ENCODE measurements at regions not wholly inside any gene's neighbourhood (a gene's known extent, or its start where the extent isn't known, plus 50 kb on each side); places are given as distances from the start of the nearest gene placed in this dataset.

GRCh38 chr5:97443740-97444139 lies 260.7 kb upstream of the RIOK2 start:
- Histone ChIP-seq H3K4me1 (ENCODE audit: control insufficient read depth in 1 of 2, insufficient read depth in 2 of 2, low read length in 2 of 2) (no peaks in the 10 kb centered on the region), H3K27me3 (ENCODE audit: low read depth, low read length) (no peaks in the 10 kb centered on the region), H3K4me3 (ENCODE audit: low read depth in 1 of 2, low read length in 2 of 2) (no peak overlapping the region), H3K36me3 (ENCODE audit: control insufficient read depth in 1 of 2, insufficient read depth in 2 of 2, low read length in 2 of 2) (no peaks in the 10 kb centered on the region), H3K9me3 (ENCODE audit: control insufficient read depth in 1 of 2, low read length in 2 of 2) (peaks cover 0 to 26% of the 10 kb centered on the region in 2 donors), H3K27ac (ENCODE audit: low read length) (no peak overlapping the region)

DNA sequence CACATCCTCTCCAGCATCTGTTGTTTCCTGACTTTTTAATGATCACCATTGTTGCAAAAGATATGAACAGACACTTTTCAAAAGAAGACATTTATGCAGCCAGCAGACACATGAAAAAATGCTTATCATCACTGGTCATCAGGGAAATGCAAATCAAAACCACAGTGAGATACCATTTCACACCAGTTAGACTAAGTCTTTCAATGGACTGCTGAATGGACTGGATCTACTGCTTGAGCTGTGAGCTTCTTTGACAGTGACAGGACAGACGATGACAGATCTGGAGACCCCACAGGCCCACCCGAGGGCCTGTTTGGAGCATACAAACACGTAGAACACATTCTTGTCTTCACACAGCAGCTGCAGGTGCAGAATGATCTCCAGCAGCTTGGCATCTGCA lies 266.1 kb upstream of the RIOK2 start:
- Histone ChIP-seq H3K4me3 (ENCODE audit: low read depth in 1 of 2, low read length in 2 of 2) (no peak overlapping the region), H3K27ac (ENCODE audit: low read length) (no peak overlapping the region), H3K27me3 (ENCODE audit: low read depth, low read length) (no peaks in the 10 kb centered on the region)

GRCh38 chr5:97452646-97453045 lies 269.6 kb upstream of the RIOK2 start:
- Histone ChIP-seq H3K9me3 (ENCODE audit: control insufficient read depth in 1 of 2, low read length in 2 of 2) (no peaks in the 10 kb centered on the region), H3K27me3 (ENCODE audit: low read depth, low read length) (no peaks in the 10 kb centered on the region), H3K4me1 (ENCODE audit: control insufficient read depth in 1 of 2, insufficient read depth in 2 of 2, low read length in 2 of 2) (no peaks in the 10 kb centered on the region)

More for the DNA sequence above, 266.1 kb upstream of the RIOK2 start:
- Histone ChIP-seq H3K4me1 (ENCODE audit: control insufficient read depth in 1 of 2, insufficient read depth in 2 of 2, low read length in 2 of 2) (no peaks in the 10 kb centered on the region), H3K9me3 (ENCODE audit: control insufficient read depth in 1 of 2, low read length in 2 of 2) (peaks cover 0 to 12% of the 10 kb centered on the region in 2 donors), H3K36me3 (ENCODE audit: control insufficient read depth in 1 of 2, insufficient read depth in 2 of 2, low read length in 2 of 2) (no peaks in the 10 kb centered on the region)

GRCh38 chr5:97453263-97453662 lies 270.2 kb upstream of the RIOK2 start:
- Histone ChIP-seq H3K4me1 (ENCODE audit: control insufficient read depth in 1 of 2, insufficient read depth in 2 of 2, low read length in 2 of 2) (no peaks in the 10 kb centered on the region), H3K27ac (ENCODE audit: low read length) (no peak overlapping the region), H3K4me3 (ENCODE audit: low read depth in 1 of 2, low read length in 2 of 2) (no peak overlapping the region), H3K27me3 (ENCODE audit: low read depth, low read length) (no peaks in the 10 kb centered on the region), H3K36me3 (ENCODE audit: control insufficient read depth in 1 of 2, insufficient read depth in 2 of 2, low read length in 2 of 2) (no peaks in the 10 kb centered on the region), H3K9me3 (ENCODE audit: control insufficient read depth in 1 of 2, low read length in 2 of 2) (no peaks in the 10 kb centered on the region)

More at GRCh38 chr5:97452646-97453045, 269.6 kb upstream of the RIOK2 start:
- Histone ChIP-seq H3K4me3 (ENCODE audit: low read depth in 1 of 2, low read length in 2 of 2) (no peak overlapping the region), H3K27ac (ENCODE audit: low read length) (no peak overlapping the region), H3K36me3 (ENCODE audit: control insufficient read depth in 1 of 2, insufficient read depth in 2 of 2, low read length in 2 of 2) (no peaks in the 10 kb centered on the region)

- H3K27ac ChIP-seq (ENCODE audit: low read length) = no peak overlapping the region
- no peaks in the 10 kb centered on the region for H3K4me1 ChIP-seq (ENCODE audit: control insufficient read depth in 1 of 2, insufficient read depth in 2 of 2, low read length in 2 of 2)
- no peaks in the 10 kb centered on the region for H3K9me3 ChIP-seq (ENCODE audit: control insufficient read depth in 1 of 2, low read length in 2 of 2)
- H3K36me3 ChIP-seq (ENCODE audit: control insufficient read depth in 1 of 2, insufficient read depth in 2 of 2, low read length in 2 of 2) = no peaks in the 10 kb centered on the region
- no peak overlapping the region for H3K4me3 ChIP-seq (ENCODE audit: low read depth in 1 of 2, low read length in 2 of 2)
- no peaks in the 10 kb centered on the region for H3K27me3 ChIP-seq (ENCODE audit: low read depth, low read length)
These were observed 271.0 kb upstream of the RIOK2 start for GRCh38 chr5:97454015-97454414.

GRCh38 chr5:97455996-97456395 lies 272.9 kb upstream of the RIOK2 start:
- Histone ChIP-seq H3K27me3 (ENCODE audit: low read depth, low read length) (no peaks in the 10 kb centered on the region), H3K4me1 (ENCODE audit: control insufficient read depth in 1 of 2, insufficient read depth in 2 of 2, low read length in 2 of 2) (no peaks in the 10 kb centered on the region), H3K9me3 (ENCODE audit: control insufficient read depth in 1 of 2, low read length in 2 of 2) (no peaks in the 10 kb centered on the region), H3K27ac (ENCODE audit: low read length) (no peak overlapping the region), H3K36me3 (ENCODE audit: control insufficient read depth in 1 of 2, insufficient read depth in 2 of 2, low read length in 2 of 2) (no peaks in the 10 kb centered on the region), H3K4me3 (ENCODE audit: low read depth in 1 of 2, low read length in 2 of 2) (no peak overlapping the region)

GRCh38 chr5:97458851-97459250 lies 275.8 kb upstream of the RIOK2 start:
- no peaks in the 10 kb centered on the region for H3K9me3 ChIP-seq (ENCODE audit: control insufficient read depth in 1 of 2, low read length in 2 of 2)
- H3K4me3 ChIP-seq (ENCODE audit: low read depth in 1 of 2, low read length in 2 of 2) = no peak overlapping the region
- no peaks in the 10 kb centered on the region for H3K36me3 ChIP-seq (ENCODE audit: control insufficient read depth in 1 of 2, insufficient read depth in 2 of 2, low read length in 2 of 2)
- H3K27ac ChIP-seq (ENCODE audit: low read length) = no peak overlapping the region
- no peaks in the 10 kb centered on the region for H3K27me3 ChIP-seq (ENCODE audit: low read depth, low read length)
- no peaks in the 10 kb centered on the region for H3K4me1 ChIP-seq (ENCODE audit: control insufficient read depth in 1 of 2, insufficient read depth in 2 of 2, low read length in 2 of 2)

GRCh38 chr5:97471951-97472350 lies 288.9 kb upstream of the RIOK2 start:
- Histone ChIP-seq H3K36me3 (ENCODE audit: control insufficient read depth in 1 of 2, insufficient read depth in 2 of 2, low read length in 2 of 2) (no peaks in the 10 kb centered on the region), H3K9me3 (ENCODE audit: control insufficient read depth in 1 of 2, low read length in 2 of 2) (peaks cover under 1 to 14% of the 10 kb centered on the region in 2 donors), H3K27ac (ENCODE audit: low read length) (no peak overlapping the region), H3K4me3 (ENCODE audit: low read depth in 1 of 2, low read length in 2 of 2) (no peak overlapping the region), H3K27me3 (ENCODE audit: low read depth, low read length) (no peaks in the 10 kb centered on the region), H3K4me1 (ENCODE audit: control insufficient read depth in 1 of 2, insufficient read depth in 2 of 2, low read length in 2 of 2) (no peaks in the 10 kb centered on the region)

- H3K4me3 ChIP-seq (ENCODE audit: low read depth in 1 of 2, low read length in 2 of 2) = no peak overlapping the region
- H3K27ac ChIP-seq (ENCODE audit: low read length) = no peak overlapping the region
- no peaks in the 10 kb centered on the region for H3K4me1 ChIP-seq (ENCODE audit: control insufficient read depth in 1 of 2, insufficient read depth in 2 of 2, low read length in 2 of 2)
- H3K27me3 ChIP-seq (ENCODE audit: low read depth, low read length) = no peaks in the 10 kb centered on the region
- H3K9me3 ChIP-seq (ENCODE audit: control insufficient read depth in 1 of 2, low read length in 2 of 2) = peaks cover 0 to 4% of the 10 kb centered on the region in 2 donors
- H3K36me3 ChIP-seq (ENCODE audit: control insufficient read depth in 1 of 2, insufficient read depth in 2 of 2, low read length in 2 of 2) = no peaks in the 10 kb centered on the region
These were observed 292.8 kb upstream of the RIOK2 start for GRCh38 chr5:97475847-97476246.

DNA sequence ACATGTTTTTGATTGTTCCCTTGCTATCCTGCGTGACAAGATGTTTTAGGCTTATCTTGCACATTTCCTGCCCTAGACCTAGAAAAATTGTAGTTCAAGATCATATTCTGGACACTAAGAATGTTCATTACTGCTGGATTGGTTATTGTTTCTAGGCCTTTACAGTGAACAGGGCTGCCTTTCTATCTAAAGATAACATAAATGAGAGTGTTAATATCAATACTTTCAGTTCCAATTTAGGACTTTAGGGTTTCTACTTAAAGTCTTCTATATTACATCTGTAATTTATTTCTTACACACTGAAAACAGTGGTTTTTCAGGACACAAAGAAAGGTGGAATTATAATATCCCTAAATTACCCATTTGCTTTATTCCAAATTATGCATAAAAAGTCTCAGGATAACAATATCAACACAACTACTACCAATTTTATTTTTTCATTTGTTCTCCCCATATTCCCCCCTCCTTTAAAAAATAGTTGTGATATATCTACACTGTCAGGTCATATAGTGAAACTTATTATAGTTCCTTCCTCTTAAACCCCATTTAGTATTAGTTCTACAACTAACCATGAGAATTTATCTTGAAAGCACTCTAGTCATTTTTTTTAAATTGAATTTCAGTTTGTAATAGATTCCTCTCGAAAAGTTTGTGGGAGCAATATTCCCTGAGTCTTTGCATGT lies 293.9 kb upstream of the RIOK2 start:
- no peaks in the 10 kb centered on the region for H3K27me3 ChIP-seq (ENCODE audit: low read depth, low read length)
- H3K4me1 ChIP-seq (ENCODE audit: control insufficient read depth in 1 of 2, insufficient read depth in 2 of 2, low read length in 2 of 2) = no peaks in the 10 kb centered on the region
- no peaks in the 10 kb centered on the region for H3K36me3 ChIP-seq (ENCODE audit: control insufficient read depth in 1 of 2, insufficient read depth in 2 of 2, low read length in 2 of 2)
- H3K27ac ChIP-seq (ENCODE audit: low read length) = no peak overlapping the region
- H3K9me3 ChIP-seq (ENCODE audit: control insufficient read depth in 1 of 2, low read length in 2 of 2) = no peaks in the 10 kb centered on the region
- H3K4me3 ChIP-seq (ENCODE audit: low read depth in 1 of 2, low read length in 2 of 2) = no peak overlapping the region

GRCh38 chr5:97478483-97478882 lies 295.4 kb upstream of the RIOK2 start:
- Histone ChIP-seq H3K4me3 (ENCODE audit: low read depth in 1 of 2, low read length in 2 of 2) (no peak overlapping the region), H3K9me3 (ENCODE audit: control insufficient read depth in 1 of 2, low read length in 2 of 2) (no peaks in the 10 kb centered on the region), H3K27me3 (ENCODE audit: low read depth, low read length) (no peaks in the 10 kb centered on the region), H3K4me1 (ENCODE audit: control insufficient read depth in 1 of 2, insufficient read depth in 2 of 2, low read length in 2 of 2) (no peaks in the 10 kb centered on the region), H3K27ac (ENCODE audit: low read length) (peak overlapping the region; percentile 7), H3K36me3 (ENCODE audit: control insufficient read depth in 1 of 2, insufficient read depth in 2 of 2, low read length in 2 of 2) (no peaks in the 10 kb centered on the region)

GRCh38 chr5:97480313-97480712 lies 297.3 kb upstream of the RIOK2 start:
- Histone ChIP-seq H3K4me3 (ENCODE audit: low read depth in 1 of 2, low read length in 2 of 2) (no peak overlapping the region), H3K9me3 (ENCODE audit: control insufficient read depth in 1 of 2, low read length in 2 of 2) (no peaks in the 10 kb centered on the region), H3K27ac (ENCODE audit: low read length) (no peak overlapping the region), H3K36me3 (ENCODE audit: control insufficient read depth in 1 of 2, insufficient read depth in 2 of 2, low read length in 2 of 2) (no peaks in the 10 kb centered on the region), H3K27me3 (ENCODE audit: low read depth, low read length) (no peaks in the 10 kb centered on the region), H3K4me1 (ENCODE audit: control insufficient read depth in 1 of 2, insufficient read depth in 2 of 2, low read length in 2 of 2) (no peaks in the 10 kb centered on the region)
